ENCODE measurements at regions not wholly inside any gene's neighbourhood (a gene's known extent, or its start where the extent isn't known, plus 50 kb on each side); places are given as distances from the start of the nearest gene placed in this dataset.

GRCh38 chr15:66838202-66838601 is 136.2 kb downstream of the SMAD6 start:
- Histone ChIP-seq H3K36me3 (no peaks in the 10 kb centered on the region), H3K9me3 (no peaks in the 10 kb centered on the region), H3K27ac (no peak overlapping the region), H3K9ac (ENCODE audit: low read depth in 2 of 2, low read length in 2 of 2) (no peak overlapping the region), H3K4me3 (no peak overlapping the region), H3K4me1 (no peaks in the 10 kb centered on the region), H3K27me3 (no peaks in the 10 kb centered on the region)
- no peak for DNase-seq
- intact Hi-C loops (cut with DNase I): no loop called here
- TF ChIP-seq CTCF (IDR thresholded peaks at IDR 0.05): no peak

GRCh38 chr15:66838671-66839239 is 136.7 kb downstream of the SMAD6 start:
- Histone ChIP-seq H3K9ac (ENCODE audit: low read depth in 2 of 2, low read length in 2 of 2) (no peak overlapping the region), H3K9me3 (no peaks in the 10 kb centered on the region), H3K27ac (no peak overlapping the region), H3K36me3 (no peaks in the 10 kb centered on the region), H3K4me3 (no peak overlapping the region), H3K4me1 (no peaks in the 10 kb centered on the region), H3K27me3 (no peaks in the 10 kb centered on the region)
- no peak for DNase-seq
- intact Hi-C loops (cut with DNase I): no loop called here
- peak; percentile 54 for TF ChIP-seq CTCF (IDR thresholded peaks at IDR 0.05)

DNA sequence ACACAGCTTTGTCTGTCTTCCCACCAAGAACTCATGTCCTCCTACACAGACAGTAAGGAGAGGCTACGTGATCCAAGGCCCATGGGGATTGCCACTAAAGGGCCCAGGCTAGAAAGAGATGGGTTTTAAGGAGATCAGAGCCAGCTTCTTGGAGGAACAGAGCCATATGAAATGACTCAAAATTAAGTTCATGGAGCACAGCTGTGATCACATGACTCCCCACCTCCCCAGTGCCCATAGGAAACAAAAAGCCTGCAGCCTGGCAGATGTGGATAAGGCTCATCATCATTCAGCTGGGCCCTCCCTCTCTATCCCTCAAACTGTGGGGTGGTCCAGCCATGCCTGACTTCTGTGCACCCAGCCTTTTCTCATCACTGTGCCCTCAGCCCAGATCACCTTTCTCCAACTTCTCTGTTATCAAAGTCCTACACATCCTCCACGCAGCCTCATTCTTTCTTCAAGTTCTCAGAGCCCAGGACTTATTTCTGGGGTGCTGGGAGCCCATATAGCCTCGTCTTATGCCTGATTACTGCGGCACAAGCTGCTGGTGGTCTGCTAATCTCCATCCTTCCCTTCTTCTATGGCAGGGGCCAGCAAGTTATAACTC is 137.6 kb downstream of the SMAD6 start:
- H3K9ac ChIP-seq (ENCODE audit: low read depth in 2 of 2, low read length in 2 of 2): no peak overlapping the region
- no peaks in the 10 kb centered on the region for H3K9me3 ChIP-seq
- no peak overlapping the region for H3K27ac ChIP-seq
- no peaks in the 10 kb centered on the region for H3K27me3 ChIP-seq
- DNase-seq: no peak
- H3K4me1 ChIP-seq: no peaks in the 10 kb centered on the region
- intact Hi-C loops (cut with DNase I): no loop called here
- H3K4me3 ChIP-seq: no peak overlapping the region
- no peaks in the 10 kb centered on the region for H3K36me3 ChIP-seq
- no peak for TF ChIP-seq CTCF (IDR thresholded peaks at IDR 0.05)

- Histone ChIP-seq H3K4me1 (no peaks in the 10 kb centered on the region), H3K4me3 (no peak overlapping the region), H3K9me3 (no peaks in the 10 kb centered on the region), H3K27me3 (no peaks in the 10 kb centered on the region), H3K36me3 (no peaks in the 10 kb centered on the region), H3K9ac (ENCODE audit: low read depth in 2 of 2, low read length in 2 of 2) (no peak overlapping the region), H3K27ac (no peak overlapping the region)
- no peak for TF ChIP-seq CTCF (IDR thresholded peaks at IDR 0.05)
- intact Hi-C loops (cut with DNase I): no loop called here
- no peak for DNase-seq
Measured at GRCh38 chr15:66840615-66841390, 138.8 kb downstream of the SMAD6 start.

GRCh38 chr15:66841953-66842681 is 140.1 kb downstream of the SMAD6 start:
- TF ChIP-seq CTCF (IDR thresholded peaks at IDR 0.05): no peak
- Histone ChIP-seq H3K36me3 (no peaks in the 10 kb centered on the region), H3K9me3 (no peaks in the 10 kb centered on the region), H3K4me3 (peak overlapping the region; percentile 43), H3K4me1 (no peaks in the 10 kb centered on the region), H3K27ac (peak overlapping the region; percentile 59), H3K27me3 (no peaks in the 10 kb centered on the region), H3K9ac (ENCODE audit: low read depth in 2 of 2, low read length in 2 of 2) (peak overlapping the region; percentile 27 to 72)
- intact Hi-C loops (cut with DNase I): no loop called here
- peak; percentile 81 for DNase-seq
